K562 (cell line): ENCODE measurements at regions not wholly inside any gene's neighbourhood (a gene's known extent, or its start where the extent isn't known, plus 50 kb on each side); places are given as distances from the start of the nearest gene placed in this dataset.

Source experiments
- BRD4 ChIP-seq: fragments of 200-600 bp; sonication (generic); IDR thresholded peaks from 2 replicates; pipeline ENCODE4 v1.6.1; 2017; ENCODE audit warnings: inconsistent platforms
- CCNT2 ChIP-seq: IDR thresholded peaks from 2 replicates; pipeline ENCODE4 v1.6.1; 2011; ENCODE audit warnings: borderline replicate concordance, low read depth, mild to moderate bottlenecking, moderate library complexity, mixed read lengths, low read length; ENCODE audit not compliant: insufficient read length; ENCODE audit errors: extremely low read depth
- E2F4 ChIP-seq: sonication (generic); formaldehyde crosslinking; IDR thresholded peaks from 2 replicates; pipeline ENCODE4 v1.8.0; 2022; ENCODE audit warnings: mild to moderate bottlenecking, low read depth, missing genetic modification reagents
- HDAC6 ChIP-seq: IDR thresholded peaks from 2 replicates; pipeline ENCODE4 v1.6.1; 2012; ENCODE audit warnings: low read depth, mild to moderate bottlenecking, control low read depth, inconsistent platforms, low read length, moderate library complexity
- NR2F6 ChIP-seq: fragments of 450-650 bp; formaldehyde crosslinking; IDR thresholded peaks from 2 replicates; pipeline ENCODE4 v1.4.0; 2020; ENCODE audit warnings: mild to moderate bottlenecking
- PTTG1 ChIP-seq: fragments of 450-650 bp; IDR thresholded peaks from 2 replicates; pipeline ENCODE4 v1.6.1; 2016; ENCODE audit warnings: low read depth, mild to moderate bottlenecking, missing genetic modification characterization, missing compliant biosample characterization
- SFPQ ChIP-seq: fragments of 200-400 bp; formaldehyde crosslinking; IDR thresholded peaks from 2 replicates; pipeline ENCODE4 v1.6.1; 2017; ENCODE audit warnings: mild to moderate bottlenecking, low read depth, low read length, moderate library complexity
- SNIP1 ChIP-seq: fragments of 450-650 bp; IDR thresholded peaks from 2 replicates; pipeline ENCODE4 v1.7.1; 2017; ENCODE audit warnings: low read depth, mild to moderate bottlenecking
- VEZF1 ChIP-seq: fragments of 200-800 bp; sonication (Bioruptor generic); IDR thresholded peaks from 2 replicates; pipeline ENCODE4 v1.6.1; 2017; ENCODE audit warnings: missing genetic modification characterization, missing compliant biosample characterization
- ZNF280B ChIP-seq: fragments of 250-450 bp; sonication (Bioruptor Pico); IDR thresholded peaks from 2 replicates; pipeline ENCODE4 v1.5.1; 2021; ENCODE audit warnings: mild to moderate bottlenecking
- ZNF609 ChIP-seq: sonication (generic); formaldehyde crosslinking; IDR thresholded peaks from 2 replicates; pipeline ENCODE4 v1.8.1; 2023; ENCODE audit warnings: missing genetic modification reagents, mild to moderate bottlenecking, borderline replicate concordance

GRCh38 chr6:165845493-165845892 lies 182.5 kb upstream of the PDE10A start (continued):
- TF ChIP-seq ZNF609 (CRISPR knock-in tag): no peak
- no peak for TF ChIP-seq PTTG1 (tag)
- no peak for TF ChIP-seq E2F4 (CRISPR knock-in tag)
- TF ChIP-seq SFPQ: no peak
- TF ChIP-seq VEZF1 (CRISPR knock-in tag): no peak
- no peak for TF ChIP-seq CCNT2
- no peak for TF ChIP-seq HDAC6
- no peak for TF ChIP-seq ZNF280B (CRISPR knock-in tag)
- TF ChIP-seq BRD4: no peak
- no peak for TF ChIP-seq NR2F6 (CRISPR knock-in tag)
- TF ChIP-seq SNIP1: no peak
